ENCODE measurements at regions not wholly inside any gene's neighbourhood (a gene's known extent, or its start where the extent isn't known, plus 50 kb on each side); places are given as distances from the start of the nearest gene placed in this dataset.

DNA sequence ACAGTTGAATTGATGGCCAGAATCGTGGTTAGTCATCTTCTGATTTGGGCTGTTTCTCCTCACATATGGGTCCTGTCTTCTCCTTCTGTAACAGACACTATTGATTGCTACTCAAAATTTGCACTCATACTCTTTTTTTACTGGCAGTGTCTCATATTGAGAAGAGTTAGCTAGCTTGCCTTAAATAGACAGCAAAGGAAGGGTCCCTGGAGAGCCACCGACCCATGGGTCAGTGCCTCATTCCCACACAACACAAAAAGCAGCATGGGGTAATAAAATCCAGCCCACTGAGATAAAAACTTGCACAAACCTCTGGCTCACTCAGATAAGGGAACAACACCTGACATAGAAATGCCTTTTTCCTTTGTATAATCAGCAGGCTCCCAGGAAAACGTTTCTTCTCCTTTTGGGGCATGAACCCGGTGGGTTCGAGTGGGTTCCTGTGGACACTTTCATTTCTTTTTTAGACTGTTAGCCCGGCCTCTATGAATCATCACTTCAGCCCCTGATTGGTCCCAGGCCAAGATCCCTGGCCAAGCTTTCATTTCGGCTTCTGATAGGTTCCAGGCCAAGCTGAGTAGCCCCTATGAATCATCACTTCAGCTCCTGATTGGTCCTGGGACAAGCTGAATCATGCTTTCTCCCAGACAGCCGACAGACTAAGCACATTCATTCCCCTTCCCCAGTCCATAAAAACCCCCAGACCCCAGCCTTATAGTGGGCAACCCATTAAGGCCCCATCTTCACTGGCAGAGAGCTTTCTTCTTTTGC is 408.1 kb downstream of the DCAF12L2 start:
- no peak for DNase-seq (ENCODE audit: low read depth)
- no peak overlapping the region for H3K4me3 ChIP-seq (ENCODE audit: low read depth, low read length)

DNA sequence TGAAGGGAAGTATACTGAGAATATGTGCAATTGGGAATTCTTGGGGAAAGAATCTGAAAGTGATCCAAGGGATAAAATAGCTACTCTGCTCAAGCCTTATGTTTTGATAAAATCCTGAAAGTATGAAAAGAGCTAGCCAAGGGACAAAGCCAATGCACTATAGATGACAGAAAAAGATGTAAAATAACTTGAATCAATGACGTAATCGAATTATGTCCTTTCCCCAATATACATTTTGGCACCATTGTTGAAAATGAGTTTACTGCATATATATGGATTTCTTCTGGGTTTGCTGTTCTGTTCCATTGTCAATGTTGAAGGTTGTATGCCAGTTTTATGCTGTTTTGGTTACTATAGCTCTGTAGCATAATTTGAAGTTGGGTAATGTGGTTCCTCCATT is 407.3 kb downstream of the DCAF12L2 start:
- DNase-seq (ENCODE audit: low read depth) = no peak
- no peak overlapping the region for H3K4me3 ChIP-seq (ENCODE audit: low read depth, low read length)

DNA sequence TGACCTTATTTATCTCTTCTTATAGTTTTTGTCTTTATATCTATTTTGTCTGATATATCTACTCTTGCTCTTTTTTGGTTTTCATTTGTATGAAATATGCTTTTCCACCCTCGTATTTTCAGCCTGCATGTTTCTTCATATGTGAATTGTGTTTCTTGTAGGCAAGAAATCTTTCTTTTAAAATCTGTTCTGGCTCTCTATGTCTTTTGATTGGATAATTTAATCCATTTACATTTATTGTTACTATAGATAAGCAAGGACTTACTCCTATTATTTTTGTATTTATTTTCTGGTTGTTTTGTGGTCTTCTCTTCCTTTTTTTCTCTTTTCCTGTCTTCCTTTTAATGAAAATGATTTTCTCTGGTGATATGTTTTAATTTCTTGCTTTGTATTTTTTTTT is 403.1 kb downstream of the DCAF12L2 start:
- DNase-seq (ENCODE audit: low read depth) = no peak

DNA sequence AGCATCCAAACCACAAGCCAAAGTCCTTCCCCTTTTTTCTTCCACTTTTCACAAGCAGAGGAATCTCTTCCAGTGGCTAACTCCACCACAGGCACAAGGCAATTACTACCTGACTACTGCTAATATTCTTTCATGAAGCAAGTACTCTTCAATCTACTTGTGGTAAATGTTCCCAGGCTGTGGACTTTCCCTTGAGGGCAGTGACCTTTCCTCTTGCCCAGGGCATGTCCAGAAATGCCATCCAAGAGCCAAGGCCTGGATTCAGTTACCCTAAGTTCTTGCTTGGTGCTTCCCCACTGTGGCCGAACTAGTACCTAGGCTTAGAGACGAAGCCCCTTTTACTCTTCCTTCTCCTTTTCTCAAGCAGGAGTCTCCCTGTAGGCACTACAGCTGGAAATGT is 400.7 kb downstream of the DCAF12L2 start:
- DNase-seq (ENCODE audit: low read depth) = no peak
- no peak overlapping the region for H3K4me3 ChIP-seq (ENCODE audit: low read depth, low read length)

More for the DNA sequence above, 403.1 kb downstream of the DCAF12L2 start:
- H3K4me3 ChIP-seq (ENCODE audit: low read depth, low read length) = no peak overlapping the region

DNA sequence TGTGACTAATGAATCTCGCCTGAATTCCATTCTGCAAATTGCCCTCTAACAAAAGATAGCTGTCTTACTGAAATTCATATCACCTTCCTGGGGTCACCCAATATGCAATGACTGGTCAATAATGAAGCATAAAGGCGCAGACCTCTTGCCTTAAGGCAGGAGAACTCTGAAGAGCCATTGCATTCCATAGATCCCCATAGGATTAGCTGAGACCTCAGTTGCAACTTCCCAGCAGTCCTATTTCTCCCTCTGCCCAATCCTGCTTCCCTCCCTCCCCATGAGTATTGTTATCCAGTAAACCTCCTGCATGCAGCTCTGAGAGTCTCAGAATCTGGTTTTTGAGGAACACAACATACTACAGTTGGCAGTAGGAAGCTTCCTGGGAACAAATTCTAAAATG is 396.5 kb downstream of the DCAF12L2 start:
- no peak for DNase-seq (ENCODE audit: low read depth)
- no peak overlapping the region for H3K4me3 ChIP-seq (ENCODE audit: low read depth, low read length)

DNA sequence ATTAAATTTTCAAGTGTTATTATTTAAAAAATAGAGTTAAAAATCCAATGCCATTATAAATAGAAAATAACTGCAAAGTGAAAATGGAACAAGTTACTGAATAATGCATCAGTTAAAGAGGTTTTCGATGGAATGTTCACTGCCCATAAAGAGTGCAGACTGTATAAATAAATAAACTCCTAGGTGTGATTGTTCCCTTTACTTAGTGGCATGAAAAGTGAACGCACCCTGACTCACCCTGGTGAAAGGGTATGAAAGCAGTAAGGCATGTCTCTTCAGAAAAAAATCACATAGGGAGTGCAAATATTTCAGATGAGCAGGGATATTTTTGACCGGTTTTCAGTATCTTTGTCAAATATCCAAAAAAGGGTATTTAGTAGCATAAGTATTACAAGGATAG is 387.8 kb downstream of the DCAF12L2 start:
- no peak overlapping the region for H3K4me3 ChIP-seq (ENCODE audit: low read depth, low read length)
- no peak for DNase-seq (ENCODE audit: low read depth)

DNA sequence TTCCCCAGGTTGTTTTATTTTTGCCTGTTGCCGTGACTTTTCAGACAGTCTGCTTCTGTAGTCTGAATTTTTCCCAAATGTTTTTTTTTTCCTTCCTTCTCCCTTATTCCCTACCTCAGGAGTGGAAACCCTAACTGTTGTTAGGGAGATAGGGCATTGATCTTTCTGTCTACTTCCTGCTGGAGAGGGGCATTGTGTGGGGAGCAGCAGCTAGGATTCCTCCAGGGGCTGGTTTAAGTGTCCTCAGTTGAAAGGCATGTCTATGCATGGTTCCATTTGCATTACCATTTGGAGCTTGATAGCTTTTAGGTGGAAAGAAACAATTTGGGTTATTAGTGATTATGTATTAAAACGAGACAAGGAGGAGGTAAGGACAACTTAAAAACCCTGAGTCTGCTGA is 383.9 kb downstream of the DCAF12L2 start:
- H3K4me3 ChIP-seq (ENCODE audit: low read depth, low read length) = no peak overlapping the region
- DNase-seq (ENCODE audit: low read depth) = no peak

DNA sequence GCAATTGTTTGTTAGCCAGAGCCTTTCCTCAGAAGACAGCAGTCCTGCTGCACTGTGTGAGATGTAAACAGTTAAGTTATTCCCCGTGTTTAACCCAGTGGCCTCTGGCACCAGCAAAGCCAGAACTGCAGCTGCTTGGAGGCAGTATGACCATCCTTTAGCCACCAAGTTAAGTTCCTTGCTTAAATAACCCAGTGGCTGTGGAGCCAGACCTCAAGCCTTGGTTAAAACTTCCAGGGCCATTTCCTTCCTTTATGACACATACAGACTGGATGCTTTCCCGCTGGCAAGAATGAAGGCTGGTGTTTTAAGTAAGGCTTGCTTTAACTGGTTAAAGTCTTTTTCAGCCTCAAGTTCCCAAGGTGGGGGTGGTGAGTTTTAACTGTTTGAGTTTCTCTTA is 379.8 kb downstream of the DCAF12L2 start:
- no peak for DNase-seq (ENCODE audit: low read depth)
- no peak overlapping the region for H3K4me3 ChIP-seq (ENCODE audit: low read depth, low read length)

DNA sequence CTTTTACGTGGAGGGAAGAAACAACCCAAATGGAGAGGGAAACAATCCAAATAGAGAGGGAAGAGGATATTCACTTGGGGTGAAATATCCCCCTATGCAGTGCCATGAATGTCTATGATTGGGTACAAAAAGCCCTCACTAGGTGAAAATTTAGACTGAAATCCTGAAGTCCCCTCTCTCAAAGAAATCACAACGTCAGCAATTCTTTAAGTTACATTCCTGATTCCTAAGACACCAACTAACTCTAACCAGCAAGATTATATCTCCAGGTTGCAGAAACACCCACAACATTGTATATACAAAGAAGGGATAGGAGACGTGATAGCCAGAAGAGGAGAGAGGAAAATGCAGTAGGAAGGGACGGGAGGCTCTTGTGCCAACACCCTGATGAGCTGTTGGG is 374.3 kb downstream of the DCAF12L2 start:
- H3K4me3 ChIP-seq (ENCODE audit: low read depth, low read length) = no peak overlapping the region
- DNase-seq (ENCODE audit: low read depth) = no peak

DNA sequence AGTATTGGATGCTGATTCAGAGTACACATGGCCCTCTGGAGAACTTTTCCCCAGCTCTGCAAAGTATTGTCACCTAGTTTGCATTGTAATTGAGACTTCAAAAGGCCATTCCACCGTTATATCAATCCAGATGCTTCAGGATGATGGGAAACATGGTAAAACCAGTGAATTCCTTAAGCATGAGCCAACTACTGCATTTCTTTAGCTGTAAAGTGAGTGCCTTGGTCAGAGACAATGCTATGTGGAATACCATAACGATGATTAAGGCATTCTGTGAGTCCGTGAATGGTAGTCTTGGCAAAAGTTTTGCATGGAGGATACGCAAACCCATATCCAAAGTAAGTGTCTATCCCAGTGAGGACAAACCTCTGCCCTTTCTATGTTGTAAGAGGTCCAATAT is 355.2 kb downstream of the DCAF12L2 start:
- H3K4me3 ChIP-seq (ENCODE audit: low read depth, low read length) = no peak overlapping the region

DNA sequence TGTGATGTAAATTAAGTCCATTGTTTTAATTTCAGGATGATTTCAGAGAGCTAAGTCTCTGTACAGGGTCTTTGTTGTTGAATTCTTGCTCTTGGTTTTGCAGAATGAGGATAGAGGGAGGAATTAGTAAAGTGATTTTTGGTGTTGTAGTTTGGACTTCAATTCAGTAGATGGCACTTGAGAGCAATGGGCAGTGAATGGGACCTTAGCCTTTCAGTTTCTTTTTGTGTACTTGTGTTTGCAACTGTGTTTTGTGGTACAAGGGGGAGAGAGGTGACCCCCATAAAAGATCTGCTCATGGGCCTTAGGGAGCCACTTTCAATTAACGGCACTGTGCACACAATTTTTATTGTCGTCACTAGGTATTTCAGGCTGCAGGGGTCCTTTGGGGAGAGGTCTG is 340.0 kb downstream of the DCAF12L2 start:
- DNase-seq (ENCODE audit: low read depth) = no peak
- H3K4me3 ChIP-seq (ENCODE audit: low read depth, low read length) = no peak overlapping the region

More for the DNA sequence above, 355.2 kb downstream of the DCAF12L2 start:
- no peak for DNase-seq (ENCODE audit: low read depth)

DNA sequence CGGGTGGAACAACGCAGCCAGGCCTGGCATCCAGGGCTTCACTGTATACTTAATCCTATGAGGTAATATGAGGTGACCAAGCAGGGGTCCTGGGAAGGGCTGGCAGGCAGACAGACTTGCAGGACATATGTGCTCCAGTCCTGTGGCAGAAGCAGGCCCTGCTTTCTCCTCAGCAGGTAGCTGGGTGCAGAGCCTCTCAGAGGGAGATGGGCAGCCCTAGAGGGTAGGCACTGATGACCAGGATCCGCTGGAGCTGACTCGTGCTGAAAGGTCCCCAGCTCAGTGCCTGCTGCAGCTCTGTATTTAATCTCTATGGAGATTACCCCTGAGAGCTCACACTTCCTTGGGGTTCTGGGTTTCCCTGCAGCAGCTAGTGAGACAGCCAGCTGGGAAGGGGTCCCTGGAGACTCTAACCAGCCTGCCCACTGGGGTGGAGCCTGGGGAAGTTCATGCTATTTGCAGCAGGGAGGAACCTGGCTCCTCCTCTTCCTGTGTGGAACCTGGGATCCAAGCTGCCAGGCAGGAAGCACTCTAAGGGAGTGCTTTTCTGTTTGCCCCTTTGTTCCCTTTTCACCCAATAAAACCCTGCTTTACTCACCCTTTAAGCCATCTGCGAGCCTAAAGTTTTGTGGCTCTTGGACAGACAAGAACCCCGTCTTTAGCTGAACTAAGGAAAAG is 339.2 kb downstream of the DCAF12L2 start:
- DNase-seq (ENCODE audit: low read depth) = no peak
- H3K4me3 ChIP-seq (ENCODE audit: low read depth, low read length) = no peak overlapping the region

DNA sequence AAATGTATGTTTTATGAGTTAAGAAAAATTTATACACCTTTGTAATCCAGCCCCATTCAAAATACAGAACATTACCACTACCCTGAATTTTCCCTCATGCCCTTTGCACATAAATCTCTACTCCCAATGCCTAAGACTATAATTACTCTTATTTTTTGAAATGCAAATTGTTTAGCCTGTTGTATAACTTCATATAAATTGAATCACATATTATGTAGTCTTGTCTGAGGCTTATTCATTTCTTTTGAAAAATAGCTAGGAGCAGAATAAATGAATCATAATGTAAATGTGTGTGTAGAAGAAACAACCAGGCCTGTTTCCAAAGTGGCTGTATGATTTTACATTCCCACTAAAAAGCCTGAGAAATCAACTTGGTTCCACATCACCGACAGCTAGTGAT is 319.8 kb downstream of the DCAF12L2 start:
- H3K4me3 ChIP-seq (ENCODE audit: low read depth, low read length) = no peak overlapping the region
- no peak for DNase-seq (ENCODE audit: low read depth)

DNA sequence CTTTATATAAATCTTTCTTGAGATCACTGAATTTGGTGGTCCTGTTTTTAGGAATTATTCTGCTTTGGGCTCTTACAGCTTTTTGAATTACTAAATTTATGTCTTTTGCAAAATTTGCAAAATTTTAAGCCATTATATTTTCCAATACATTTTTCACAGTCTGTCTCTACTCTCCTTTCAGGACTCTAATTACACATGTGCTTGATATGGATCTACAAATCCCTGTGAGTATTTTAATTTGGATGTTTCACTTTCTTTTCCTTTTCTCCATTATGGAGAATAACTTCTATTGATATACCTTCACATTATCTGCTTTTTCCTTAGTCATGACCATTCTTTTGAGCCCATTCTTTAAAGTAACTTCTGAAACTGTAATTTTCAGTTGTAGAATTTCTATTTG is 315.4 kb downstream of the DCAF12L2 start:
- DNase-seq (ENCODE audit: low read depth) = no peak

DNA sequence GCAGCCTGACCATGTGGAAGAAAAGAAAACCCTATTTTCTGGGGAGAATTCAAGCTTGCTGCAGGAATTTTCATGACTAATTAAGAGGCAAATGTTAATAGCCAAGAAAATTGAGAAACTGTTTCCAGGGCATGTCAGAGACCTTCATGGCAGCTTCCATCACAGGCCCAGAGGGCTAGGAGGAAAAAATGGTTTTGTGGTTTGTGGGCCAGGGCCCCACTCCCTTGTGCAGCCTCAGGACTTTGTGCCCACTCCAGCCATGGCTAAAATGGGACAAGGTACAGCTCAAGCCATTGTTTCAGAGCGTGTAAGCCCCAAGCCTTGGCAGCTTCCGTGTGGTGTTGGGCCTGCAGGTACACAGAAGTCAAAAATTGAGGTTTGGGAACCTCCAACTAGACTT is 282.9 kb downstream of the DCAF12L2 start:
- H3K4me3 ChIP-seq (ENCODE audit: low read depth, low read length) = no peak overlapping the region
- DNase-seq (ENCODE audit: low read depth) = no peak

More for the DNA sequence above, 315.4 kb downstream of the DCAF12L2 start:
- H3K4me3 ChIP-seq (ENCODE audit: low read depth, low read length) = no peak overlapping the region

DNA sequence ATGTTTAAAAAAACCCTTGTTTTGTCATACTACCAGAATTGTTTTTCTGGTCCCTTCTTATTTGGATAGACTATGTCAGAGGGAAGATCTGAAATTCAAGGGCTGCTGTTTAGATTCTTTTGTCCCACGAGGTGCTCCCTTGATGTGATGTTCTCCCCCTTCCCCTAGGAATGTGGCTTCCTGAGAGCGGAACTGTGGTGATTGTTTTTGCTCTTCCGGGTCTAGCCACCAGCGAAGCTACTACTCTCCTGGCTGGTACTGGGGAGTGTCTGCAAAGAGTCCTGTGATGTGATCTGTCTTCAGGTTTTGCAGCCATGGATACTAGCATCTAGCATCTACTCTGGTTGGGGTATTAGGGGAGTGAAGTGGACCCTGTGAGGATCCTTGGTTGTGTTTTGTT is 271.1 kb downstream of the DCAF12L2 start:
- no peak for DNase-seq (ENCODE audit: low read depth)
- no peak overlapping the region for H3K4me3 ChIP-seq (ENCODE audit: low read depth, low read length)

DNA sequence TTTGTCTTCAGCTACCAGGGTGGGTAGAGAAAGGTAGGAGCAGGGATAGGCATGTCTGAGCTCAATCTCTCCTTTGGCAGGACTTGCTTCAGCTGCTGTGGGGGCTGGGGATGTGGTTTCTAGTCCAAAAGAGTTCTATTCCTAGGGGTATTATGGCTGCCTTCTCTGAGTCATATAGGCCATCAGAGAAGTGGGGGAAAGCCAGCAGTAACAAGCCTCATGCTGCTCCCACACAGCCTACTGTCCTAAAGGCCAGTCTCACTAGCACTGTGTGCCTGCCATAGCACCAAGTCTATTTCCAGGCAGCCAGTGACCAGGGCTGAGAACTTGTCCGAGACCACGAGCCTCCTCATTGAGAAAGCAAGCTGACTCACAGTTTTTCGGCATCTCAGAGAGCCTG is 270.6 kb downstream of the DCAF12L2 start:
- DNase-seq (ENCODE audit: low read depth) = no peak
- H3K4me3 ChIP-seq (ENCODE audit: low read depth, low read length) = no peak overlapping the region

DNA sequence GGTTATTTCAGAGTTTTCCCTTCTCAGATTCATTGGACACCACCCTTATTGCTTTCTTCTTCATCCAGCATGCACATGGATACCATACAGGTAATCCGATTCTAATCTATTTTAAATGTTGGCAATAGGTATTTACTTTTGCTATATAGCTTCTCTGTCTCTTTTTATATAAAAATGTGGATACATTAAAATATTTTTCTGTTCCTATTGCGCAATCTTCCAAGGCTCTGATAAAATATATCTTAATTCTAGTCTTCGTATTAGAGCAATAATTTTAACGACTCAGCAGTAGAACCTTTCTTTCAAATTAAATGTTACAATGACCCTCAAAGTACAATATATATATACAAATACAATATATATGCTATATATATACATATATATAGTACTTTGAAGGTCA is 239.8 kb downstream of the DCAF12L2 start:
- H3K4me3 ChIP-seq (ENCODE audit: low read depth, low read length) = no peak overlapping the region
- no peak for DNase-seq (ENCODE audit: low read depth)

DNA sequence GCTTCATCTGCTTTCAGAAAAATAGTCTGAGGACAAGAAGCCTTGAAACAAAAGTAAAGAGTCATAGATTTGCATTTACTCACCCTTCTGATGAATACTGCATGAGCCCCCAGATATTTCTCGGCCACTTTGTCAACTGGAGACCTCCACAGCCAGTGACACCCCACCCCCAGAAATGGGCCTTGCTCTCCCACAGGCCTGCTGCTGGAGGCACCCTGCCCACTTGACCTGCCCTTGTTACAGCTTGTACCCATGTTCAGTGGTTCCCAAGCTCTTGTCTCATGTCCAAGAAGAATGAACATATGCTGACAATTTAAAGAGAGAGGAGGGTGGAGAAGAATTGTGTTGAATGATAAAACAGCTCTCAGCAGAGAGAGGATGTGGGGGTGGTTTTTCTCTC is 225.1 kb downstream of the DCAF12L2 start:
- no peak for DNase-seq (ENCODE audit: low read depth)
- no peak overlapping the region for H3K4me3 ChIP-seq (ENCODE audit: low read depth, low read length)

DNA sequence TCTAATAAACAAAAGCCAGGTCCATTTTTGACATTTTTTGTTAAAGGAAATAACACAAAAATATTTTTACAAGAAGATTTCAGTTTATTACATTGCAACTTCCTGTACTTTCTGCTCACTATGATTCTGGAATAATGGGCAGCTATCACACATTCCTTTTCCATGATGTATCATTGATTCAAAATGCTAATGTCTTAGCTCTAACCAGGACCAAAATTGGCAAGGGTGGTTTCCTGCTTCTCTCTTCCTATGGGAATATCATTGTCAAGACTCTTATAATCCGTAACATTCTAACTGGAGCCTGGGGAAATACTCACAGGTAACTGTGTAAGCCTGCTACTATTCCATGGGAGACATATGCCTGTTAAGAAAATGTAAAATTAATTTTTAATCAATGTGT is 218.6 kb downstream of the DCAF12L2 start:
- H3K4me3 ChIP-seq (ENCODE audit: low read depth, low read length) = no peak overlapping the region
- DNase-seq (ENCODE audit: low read depth) = peak; percentile 10

DNA sequence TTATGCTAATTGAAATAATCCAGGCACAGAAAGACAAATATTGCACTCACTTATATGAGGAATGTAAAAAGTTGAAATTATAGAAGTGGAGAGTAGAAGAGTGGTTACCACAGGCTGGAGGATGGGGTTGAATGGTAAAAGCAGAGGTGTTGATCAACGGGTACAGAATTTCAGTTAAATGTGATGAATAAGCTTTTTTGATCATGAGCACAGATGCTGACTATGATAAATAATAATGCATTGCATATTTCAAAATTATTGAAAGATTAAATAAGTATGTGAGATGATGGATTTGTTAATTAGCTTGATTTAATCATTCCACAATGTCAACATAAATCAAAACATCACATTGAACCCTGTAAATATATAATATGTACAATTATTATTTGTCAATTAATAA is 213.1 kb downstream of the DCAF12L2 start:
- no peak for DNase-seq (ENCODE audit: low read depth)
- no peak overlapping the region for H3K4me3 ChIP-seq (ENCODE audit: low read depth, low read length)
